ENCODE measurements at regions not wholly inside any gene's neighbourhood (a gene's known extent, or its start where the extent isn't known, plus 50 kb on each side); places are given as distances from the start of the nearest gene placed in this dataset.

- TF ChIP-seq, protein P1, sequence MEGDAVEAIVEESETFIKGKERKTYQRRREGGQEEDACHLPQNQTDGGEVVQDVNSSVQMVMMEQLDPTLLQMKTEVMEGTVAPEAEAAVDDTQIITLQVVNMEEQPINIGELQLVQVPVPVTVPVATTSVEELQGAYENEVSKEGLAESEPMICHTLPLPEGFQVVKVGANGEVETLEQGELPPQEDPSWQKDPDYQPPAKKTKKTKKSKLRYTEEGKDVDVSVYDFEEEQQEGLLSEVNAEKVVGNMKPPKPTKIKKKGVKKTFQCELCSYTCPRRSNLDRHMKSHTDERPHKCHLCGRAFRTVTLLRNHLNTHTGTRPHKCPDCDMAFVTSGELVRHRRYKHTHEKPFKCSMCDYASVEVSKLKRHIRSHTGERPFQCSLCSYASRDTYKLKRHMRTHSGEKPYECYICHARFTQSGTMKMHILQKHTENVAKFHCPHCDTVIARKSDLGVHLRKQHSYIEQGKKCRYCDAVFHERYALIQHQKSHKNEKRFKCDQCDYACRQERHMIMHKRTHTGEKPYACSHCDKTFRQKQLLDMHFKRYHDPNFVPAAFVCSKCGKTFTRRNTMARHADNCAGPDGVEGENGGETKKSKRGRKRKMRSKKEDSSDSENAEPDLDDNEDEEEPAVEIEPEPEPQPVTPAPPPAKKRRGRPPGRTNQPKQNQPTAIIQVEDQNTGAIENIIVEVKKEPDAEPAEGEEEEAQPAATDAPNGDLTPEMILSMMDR (IDR thresholded peaks at IDR 0.05; ENCODE audit: control insufficient read depth, extremely low read depth, insufficient read depth): no peak
- DNase-seq (ENCODE audit: low read depth): no peak
- no peak overlapping the region for H3K4me3 ChIP-seq (ENCODE audit: low read depth, low read length)
These were observed 251.8 kb upstream of the NR4A3 start for GRCh38 chr9:99569840-99570239.

GRCh38 chr9:99572567-99572966 is 249.1 kb upstream of the NR4A3 start:
- TF ChIP-seq, protein P1 (IDR thresholded peaks at IDR 0.05; ENCODE audit: control insufficient read depth, extremely low read depth, insufficient read depth): no peak
- H3K4me3 ChIP-seq (ENCODE audit: low read depth, low read length): no peak overlapping the region
- DNase-seq (ENCODE audit: low read depth): no peak

GRCh38 chr9:99573085-99573484 is 248.6 kb upstream of the NR4A3 start:
- no peak for DNase-seq (ENCODE audit: low read depth)
- TF ChIP-seq, protein P1 (IDR thresholded peaks at IDR 0.05; ENCODE audit: control insufficient read depth, extremely low read depth, insufficient read depth): no peak
- no peak overlapping the region for H3K4me3 ChIP-seq (ENCODE audit: low read depth, low read length)

- no peak overlapping the region for H3K4me3 ChIP-seq (ENCODE audit: low read depth, low read length)
- TF ChIP-seq, protein P1 (IDR thresholded peaks at IDR 0.05; ENCODE audit: control insufficient read depth, extremely low read depth, insufficient read depth): no peak
- no peak for DNase-seq (ENCODE audit: low read depth)
These were observed 247.8 kb upstream of the NR4A3 start for GRCh38 chr9:99573886-99574285.

DNA sequence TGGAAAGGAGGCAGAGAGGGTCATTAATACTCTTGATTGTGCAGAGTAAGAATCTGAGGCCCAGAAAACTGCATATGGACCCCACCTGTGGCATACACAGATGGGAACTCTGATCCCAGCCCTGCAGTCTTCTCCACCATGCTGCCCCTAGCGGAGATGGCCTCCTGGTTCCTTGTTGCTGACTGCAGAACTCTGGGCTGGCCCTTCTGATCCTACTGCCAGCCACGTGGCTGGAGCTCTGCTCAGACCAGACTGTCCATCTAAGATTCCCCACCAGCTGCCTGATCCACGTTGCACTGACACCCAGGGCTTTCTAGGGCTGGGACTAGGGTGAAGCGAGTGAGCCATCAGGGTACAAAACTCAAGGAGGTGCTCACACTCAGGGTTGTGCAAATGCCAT is 245.7 kb upstream of the NR4A3 start:
- TF ChIP-seq, protein P1 (IDR thresholded peaks at IDR 0.05; ENCODE audit: control insufficient read depth, extremely low read depth, insufficient read depth): 0 out of 2 replicates have a peak, but pooled peaks have one; percentile 24
- no peak overlapping the region for H3K4me3 ChIP-seq (ENCODE audit: low read depth, low read length)
- no peak for DNase-seq (ENCODE audit: low read depth)

- no peak overlapping the region for H3K4me3 ChIP-seq (ENCODE audit: low read depth, low read length)
- no peak for DNase-seq (ENCODE audit: low read depth)
- TF ChIP-seq, protein P1 (IDR thresholded peaks at IDR 0.05; ENCODE audit: control insufficient read depth, extremely low read depth, insufficient read depth): no peak
These were observed 244.8 kb upstream of the NR4A3 start for GRCh38 chr9:99576876-99577275.

DNA sequence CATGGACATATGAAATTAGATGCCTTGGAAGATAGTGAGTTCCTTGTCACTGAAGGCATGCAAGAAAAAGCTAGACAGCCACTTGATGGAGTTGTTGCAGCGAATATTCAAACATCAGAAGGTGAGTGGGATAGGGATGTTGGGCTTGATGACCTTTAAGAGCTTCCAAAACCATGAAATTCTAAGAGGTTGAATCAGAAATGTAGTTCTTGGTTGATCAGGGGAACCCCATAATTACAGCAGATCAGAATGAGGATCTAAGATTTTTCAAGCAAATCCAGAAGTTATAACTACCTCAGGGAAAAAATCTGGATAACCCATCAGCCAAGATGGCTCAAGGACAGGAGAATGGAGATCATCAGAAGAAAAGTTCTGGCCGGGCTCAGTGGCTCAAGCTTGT is 244.3 kb upstream of the NR4A3 start:
- TF ChIP-seq, protein P1 (IDR thresholded peaks at IDR 0.05; ENCODE audit: control insufficient read depth, extremely low read depth, insufficient read depth): no peak
- no peak overlapping the region for H3K4me3 ChIP-seq (ENCODE audit: low read depth, low read length)
- no peak for DNase-seq (ENCODE audit: low read depth)
